Right kidney (tissue), 1 donor: ENCODE measurements at regions not wholly inside any gene's neighbourhood (a gene's known extent, or its start where the extent isn't known, plus 50 kb on each side); places are given as distances from the start of the nearest gene placed in this dataset.

Experiments
- DNase-seq: peaks from one replicate; pipeline ENCODE4 v3.0.0-alpha.2; 2016

- no peak for DNase-seq
Observed at GRCh38 chr1:30638086-30638485, 85.3 kb downstream of the MATN1 start.

- DNase-seq, result no peak
Observed at GRCh38 chr1:30637183-30637980, 86.0 kb downstream of the MATN1 start.

GRCh38 chr1:30636621-30637020, 86.8 kb downstream of the MATN1 start:
- DNase-seq, result no peak

- no peak for DNase-seq
Observed at GRCh38 chr1:30635391-30635975, 87.9 kb downstream of the MATN1 start.

- DNase-seq, result no peak
Observed at GRCh38 chr1:30634507-30634906, 88.9 kb downstream of the MATN1 start.

- no peak for DNase-seq
Observed at GRCh38 chr1:30633294-30633693, 90.1 kb downstream of the MATN1 start.

- DNase-seq, result no peak
Observed at GRCh38 chr1:30632481-30632880, 90.9 kb downstream of the MATN1 start.

GRCh38 chr1:30631700-30632099, 91.7 kb downstream of the MATN1 start:
- DNase-seq, result no peak

GRCh38 chr1:30629501-30629900, 93.9 kb downstream of the MATN1 start:
- no peak for DNase-seq

- no peak for DNase-seq
Observed at GRCh38 chr1:30627994-30628393, 95.4 kb downstream of the MATN1 start.

GRCh38 chr1:30627206-30627605, 96.2 kb downstream of the MATN1 start:
- DNase-seq, result no peak

GRCh38 chr1:30623431-30623830, 100.0 kb downstream of the MATN1 start:
- DNase-seq, result no peak

GRCh38 chr1:30619619-30620018, 103.8 kb downstream of the MATN1 start:
- no peak for DNase-seq

- no peak for DNase-seq
Observed at GRCh38 chr1:30618335-30618747, 105.0 kb downstream of the MATN1 start.

GRCh38 chr1:30616759-30617158, 106.6 kb downstream of the MATN1 start:
- DNase-seq, result no peak

GRCh38 chr1:30615816-30616590, 107.4 kb downstream of the MATN1 start:
- no peak for DNase-seq

GRCh38 chr1:30615076-30615795, 108.1 kb downstream of the MATN1 start:
- no peak for DNase-seq

GRCh38 chr1:30613188-30613587, 110.2 kb downstream of the MATN1 start:
- no peak for DNase-seq

- no peak for DNase-seq
Observed at GRCh38 chr1:30612536-30613065, 110.8 kb downstream of the MATN1 start.

GRCh38 chr1:30611741-30612309, 111.6 kb downstream of the MATN1 start:
- DNase-seq, result no peak

GRCh38 chr1:30610917-30611316, 112.5 kb downstream of the MATN1 start:
- no peak for DNase-seq

GRCh38 chr1:30609999-30610345, 113.4 kb downstream of the MATN1 start:
- no peak for DNase-seq
